HG03025 (cell line): ENCODE measurements at regions not wholly inside any gene's neighbourhood (a gene's known extent, or its start where the extent isn't known, plus 50 kb on each side); places are given as distances from the start of the nearest gene placed in this dataset.
"Not testable (repeated sequence)": the region's sequence is repeated elsewhere in the genome, so short reads cannot be mapped to it uniquely, and the experiment has no call there.

Source experiments
- ATAC-seq: cut with Tn5 transposase; IDR thresholded peaks from one replicate; pipeline ENCODE4 v1.9.1; 2021; ENCODE audit warnings: mild to moderate bottlenecking, moderate library complexity; ENCODE audit not compliant: unreplicated experiment, low FRiP score

DNA sequence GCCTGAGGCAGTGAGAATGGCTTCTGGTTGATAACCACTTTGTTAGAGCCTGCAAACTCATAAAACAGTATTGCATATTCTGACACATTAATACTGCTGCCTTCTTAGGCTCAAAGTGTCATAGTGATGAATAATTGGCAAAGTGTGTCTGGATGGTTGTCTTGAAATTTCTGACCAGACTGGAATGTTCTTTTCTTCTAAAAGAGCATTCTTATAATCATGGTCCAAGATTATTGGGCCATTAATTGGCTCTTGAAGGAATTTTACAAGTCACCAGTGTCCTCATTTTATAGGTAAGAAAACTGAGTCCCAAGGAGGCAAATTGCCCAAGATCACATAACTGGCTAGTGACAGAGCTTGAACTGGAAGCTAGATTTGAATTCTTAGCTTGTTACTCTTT, 111.7 kb downstream of the PCSK1 start:
- ATAC-seq = no peak

DNA sequence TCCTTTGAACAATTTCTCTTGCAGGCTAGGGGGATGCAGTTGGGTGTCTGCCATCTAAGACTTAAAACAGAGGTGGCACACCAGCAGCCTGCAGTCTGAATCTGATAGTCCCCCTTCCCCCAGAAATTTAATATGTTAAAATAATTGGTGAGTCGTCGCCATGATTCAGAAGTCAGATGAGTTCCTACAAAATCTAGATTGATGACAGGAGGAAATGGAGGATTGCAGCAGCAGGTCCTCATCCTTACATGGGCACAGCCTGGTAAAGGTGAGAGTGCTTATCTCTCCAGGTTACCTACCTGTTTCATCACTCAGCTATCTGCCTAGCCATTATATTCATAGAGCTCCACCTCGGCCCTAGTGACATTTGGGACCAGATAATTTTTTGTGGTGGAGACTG, 112.3 kb downstream of the PCSK1 start:
- no peak for ATAC-seq

- not testable (repeated sequence) for ATAC-seq
Observed at GRCh38 chr5:96319981-96320739, 112.9 kb downstream of the PCSK1 start.

DNA sequence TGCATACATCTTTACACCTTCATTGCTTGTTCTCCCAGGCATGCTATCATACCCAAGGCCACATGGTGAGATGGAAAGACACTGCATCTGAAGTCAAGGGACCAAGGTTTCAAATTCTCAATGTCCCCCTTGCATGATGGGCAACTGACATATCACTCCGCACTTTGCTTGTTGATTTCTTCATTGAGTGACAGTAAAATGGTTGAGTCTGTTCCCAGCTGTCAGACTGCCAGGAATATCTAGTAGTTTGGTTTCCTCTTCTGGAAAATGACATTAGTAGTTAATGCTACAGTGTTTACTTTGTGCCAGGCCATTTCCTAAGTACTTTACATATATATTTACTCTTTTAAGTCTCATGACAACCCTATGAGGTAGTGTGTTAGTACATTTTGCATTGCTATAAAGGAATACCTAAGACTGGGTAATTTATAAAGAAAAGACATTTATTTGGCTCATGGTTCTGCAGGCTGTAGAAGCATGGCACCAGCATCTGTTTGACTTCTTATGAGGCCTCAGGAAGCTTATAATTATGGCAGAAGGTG, 114.4 kb downstream of the PCSK1 start:
- ATAC-seq = no peak

DNA sequence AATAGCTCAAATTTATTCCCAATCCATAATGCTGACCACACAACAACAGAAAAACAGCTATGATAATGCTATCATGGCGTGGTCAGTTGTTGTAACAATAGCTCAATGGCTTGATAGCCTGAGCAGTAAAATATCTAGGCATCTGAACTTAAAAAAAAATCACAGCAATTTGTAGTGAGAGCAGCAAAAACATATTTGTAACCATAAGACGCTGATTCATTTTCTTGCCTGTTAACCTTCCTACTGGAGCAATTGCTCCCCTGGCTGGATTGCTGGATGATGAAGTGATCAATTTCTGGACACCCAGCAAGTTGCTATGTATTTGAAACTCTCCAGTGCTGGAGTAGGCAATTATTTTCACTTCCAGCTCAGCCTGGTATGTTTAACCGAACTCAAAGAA, 115.1 kb downstream of the PCSK1 start:
- no peak for ATAC-seq

- ATAC-seq = no peak
Observed at GRCh38 chr5:96316487-96316886, 116.6 kb downstream of the PCSK1 start.

GRCh38 chr5:96316017-96316416, 117.0 kb downstream of the PCSK1 start:
- no peak for ATAC-seq

DNA sequence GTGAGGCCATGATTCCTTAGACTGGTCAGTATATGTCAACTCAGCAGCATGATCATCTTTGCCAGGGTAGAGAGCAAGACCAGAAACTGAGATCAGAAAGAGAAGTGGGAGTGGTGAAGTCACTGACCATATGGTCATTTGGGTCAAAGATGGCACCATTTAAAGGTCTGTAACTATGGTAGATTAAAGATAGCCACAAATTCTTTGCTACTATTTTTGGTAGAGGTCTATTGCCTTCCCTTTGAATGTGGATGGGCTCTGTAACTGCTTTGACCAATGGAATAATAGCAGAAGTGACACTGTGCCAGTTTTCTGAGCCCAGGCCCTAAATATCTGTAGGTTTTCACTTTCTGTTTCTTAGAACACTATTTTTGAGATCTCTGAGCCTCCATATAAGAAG, 117.6 kb downstream of the PCSK1 start:
- ATAC-seq = peak; percentile 73

GRCh38 chr5:96312383-96312782, 120.7 kb downstream of the PCSK1 start:
- no peak for ATAC-seq

GRCh38 chr5:96307047-96307446, 126.0 kb downstream of the PCSK1 start:
- ATAC-seq = not testable (repeated sequence)

DNA sequence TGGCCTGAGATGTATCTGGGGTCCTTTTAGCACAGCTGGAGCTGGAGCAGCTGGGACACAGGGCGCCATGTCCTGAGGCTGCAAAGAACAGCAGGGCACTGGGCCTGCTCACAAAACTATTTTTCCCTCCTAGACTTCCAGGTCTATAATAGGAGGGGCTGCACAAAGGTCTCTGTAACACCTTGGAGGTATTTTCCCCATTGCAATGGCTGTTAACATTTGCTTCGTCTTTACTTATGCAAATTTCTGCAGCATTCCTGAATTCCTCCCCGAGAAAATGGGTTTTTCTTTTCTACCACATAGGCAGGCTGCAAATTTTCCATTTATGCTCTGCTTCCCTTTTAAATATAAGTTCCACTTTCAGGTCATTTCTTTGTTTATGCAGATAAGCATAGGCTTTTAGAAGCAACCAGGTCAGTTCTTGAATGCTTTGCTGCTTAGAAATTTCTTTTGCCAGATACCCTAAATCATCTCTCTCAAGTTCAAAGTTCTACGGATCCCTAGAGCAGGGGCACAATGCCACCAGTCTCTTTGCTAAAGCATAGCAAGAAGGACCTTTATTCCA, 130.8 kb downstream of the PCSK1 start:
- ATAC-seq = no peak

- ATAC-seq = no peak
Observed at GRCh38 chr5:96300976-96301375, 132.1 kb downstream of the PCSK1 start.

- ATAC-seq = no peak
Observed at GRCh38 chr5:96297867-96298266, 135.2 kb downstream of the PCSK1 start.

DNA sequence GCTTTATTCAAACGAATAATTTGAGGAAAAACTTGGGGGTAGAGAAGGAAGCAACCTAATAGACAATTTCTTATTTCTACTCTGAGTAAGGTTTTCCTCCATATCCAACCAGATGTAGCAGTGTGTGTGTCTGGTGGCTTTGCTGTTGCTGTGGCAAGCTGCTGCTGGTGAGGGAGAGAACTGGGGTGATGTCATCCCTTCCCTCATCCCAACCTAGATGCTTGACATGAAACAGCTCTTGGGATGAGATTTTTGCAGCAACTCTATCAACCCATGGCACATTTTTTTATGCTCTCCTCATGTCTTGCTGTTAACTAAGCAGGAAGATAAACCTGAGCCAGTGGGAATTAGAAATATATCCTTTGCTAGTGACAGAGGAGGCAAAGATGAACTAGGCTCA, 135.8 kb downstream of the PCSK1 start:
- ATAC-seq = no peak

DNA sequence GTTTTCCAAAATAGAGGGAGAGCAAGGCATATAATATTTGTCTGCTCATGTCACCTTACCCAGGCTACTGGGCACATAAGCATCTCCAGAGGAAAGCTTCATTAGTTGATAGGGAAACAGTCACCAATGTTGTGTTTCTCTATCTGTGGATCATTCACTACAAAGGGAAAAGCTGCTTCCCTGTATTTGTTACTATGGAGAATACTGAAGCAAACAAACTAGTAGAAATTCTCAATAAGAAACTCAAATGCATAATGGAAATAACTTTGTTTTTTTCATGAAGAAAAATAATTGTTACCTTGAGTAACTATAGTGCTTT, 138.2 kb downstream of the PCSK1 start:
- ATAC-seq = no peak

DNA sequence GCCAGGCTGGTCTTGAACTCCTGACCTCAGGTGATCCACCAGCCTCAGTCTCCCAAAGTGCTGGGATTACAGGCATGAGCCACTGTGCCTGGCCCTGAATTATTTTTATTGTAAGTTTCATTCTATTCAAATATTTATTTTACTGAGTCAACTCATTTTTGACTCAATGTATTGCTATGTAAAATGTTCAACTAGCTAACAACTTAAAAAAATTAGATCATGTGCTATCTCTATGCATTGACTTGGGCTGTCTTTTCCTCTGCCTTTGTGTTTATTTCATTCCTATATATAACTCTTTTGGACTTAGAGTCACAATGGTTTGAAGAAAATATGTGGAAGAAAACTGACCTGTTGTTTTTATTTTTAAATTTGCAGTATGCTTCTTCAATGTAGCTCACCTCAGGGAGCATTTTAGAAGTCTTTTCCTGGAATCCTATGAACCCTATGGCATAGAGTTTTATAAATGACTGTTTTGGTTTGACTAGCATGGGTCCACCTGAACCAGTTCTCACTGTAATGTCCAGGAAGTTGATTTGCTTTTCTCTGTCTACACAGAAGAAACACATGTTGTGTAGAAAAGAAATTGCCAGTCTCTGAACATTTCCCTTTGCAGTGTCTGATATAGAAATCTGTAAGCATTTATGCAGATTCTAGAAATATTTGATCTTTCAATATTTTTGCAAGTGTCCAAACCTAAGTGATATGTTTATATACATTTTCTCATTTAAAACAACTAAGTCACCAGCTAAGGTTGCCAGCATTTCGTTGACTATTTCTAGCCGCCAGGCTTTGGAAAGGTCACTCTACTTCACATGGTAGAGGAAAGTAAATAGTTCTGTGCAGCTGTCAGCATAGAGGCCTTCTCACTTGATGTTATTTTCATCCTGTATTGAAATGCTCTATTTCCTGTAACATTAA, 138.8 kb downstream of the PCSK1 start:
- no peak for ATAC-seq

GRCh38 chr5:96292582-96293247, 140.3 kb downstream of the PCSK1 start:
- ATAC-seq = no peak

DNA sequence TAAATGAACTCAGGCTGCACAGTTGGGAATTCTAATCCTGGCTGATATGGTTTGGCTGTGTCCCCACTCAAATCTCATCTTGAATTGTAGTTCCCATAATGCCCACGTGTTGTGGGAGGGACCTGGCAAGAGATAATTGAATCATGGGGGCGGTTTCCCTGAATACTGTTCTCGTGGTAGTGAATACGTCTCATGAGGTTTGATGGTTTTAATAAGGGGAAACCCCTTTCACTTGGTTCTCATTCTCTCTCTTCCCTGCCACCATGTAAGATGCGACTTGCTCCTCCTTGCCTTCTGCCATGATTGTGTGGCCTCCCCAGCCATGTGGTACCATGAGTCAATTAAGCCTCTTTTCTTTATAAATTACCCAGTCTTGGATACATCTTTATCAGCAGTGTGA, 143.8 kb downstream of the PCSK1 start:
- ATAC-seq = not testable (repeated sequence)

GRCh38 chr5:96288845-96289185, 144.2 kb downstream of the PCSK1 start:
- ATAC-seq = no peak

DNA sequence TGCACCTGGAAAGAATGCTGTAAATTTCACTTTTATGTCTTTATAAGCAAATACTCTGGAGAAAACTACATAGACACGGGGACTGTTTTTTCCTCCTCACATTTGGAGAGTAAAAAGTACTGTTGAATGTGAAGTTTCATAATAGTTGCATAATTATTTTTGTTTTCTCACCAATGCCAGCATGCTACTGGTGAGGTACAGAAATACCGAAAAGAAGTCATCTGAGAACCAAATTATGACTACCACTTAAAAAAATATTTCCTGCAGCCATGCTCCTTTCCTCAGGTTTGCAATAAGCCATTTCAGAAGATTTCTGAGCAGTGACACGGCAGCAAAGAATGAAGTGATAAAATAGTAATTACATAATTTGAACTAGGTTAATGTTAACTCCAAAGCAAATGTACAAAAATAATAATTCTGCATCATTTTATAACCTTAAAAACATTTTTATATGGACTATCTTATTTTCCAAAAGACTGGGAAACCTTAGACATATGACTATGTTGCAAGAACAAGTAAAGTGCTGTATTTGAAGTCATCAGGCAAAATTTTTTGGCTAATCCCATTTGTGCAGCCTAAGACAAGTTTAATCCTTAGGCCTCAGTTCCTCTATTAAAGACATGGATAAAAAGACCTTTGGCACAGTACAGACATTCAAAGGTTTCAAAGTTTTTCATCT, 144.7 kb downstream of the PCSK1 start:
- no peak for ATAC-seq
